ENCODE measurements at regions not wholly inside any gene's neighbourhood (a gene's known extent, or its start where the extent isn't known, plus 50 kb on each side); places are given as distances from the start of the nearest gene placed in this dataset.
"Not testable (repeated sequence)": the region's sequence is repeated elsewhere in the genome, so short reads cannot be mapped to it uniquely, and the experiment has no call there.

- Mint-ChIP-seq H3K27me3 (no peaks in the 10 kb centered on the region), H3K27ac (no peak overlapping the region), H3K36me3 (no peaks in the 10 kb centered on the region), H3K4me3 (no peak overlapping the region), H3K4me1 (no peaks in the 10 kb centered on the region), H3K9me3 (peaks cover 0 to 9% (median 4%) of the 10 kb centered on the region in 3 donors)
These were observed 129.2 kb downstream of the TBX18 start for GRCh38 chr6:84635081-84635761.

- no peaks in the 10 kb centered on the region for H3K4me1 Mint-ChIP-seq
- no peaks in the 10 kb centered on the region for H3K36me3 Mint-ChIP-seq
- H3K27me3 Mint-ChIP-seq = no peaks in the 10 kb centered on the region
- peaks cover 0 to 9% (median 4%) of the 10 kb centered on the region in 3 donors for H3K9me3 Mint-ChIP-seq
- no peak overlapping the region for H3K27ac Mint-ChIP-seq
- no peak overlapping the region for H3K4me3 Mint-ChIP-seq
These were observed 130.6 kb downstream of the TBX18 start for GRCh38 chr6:84633771-84634170.

DNA sequence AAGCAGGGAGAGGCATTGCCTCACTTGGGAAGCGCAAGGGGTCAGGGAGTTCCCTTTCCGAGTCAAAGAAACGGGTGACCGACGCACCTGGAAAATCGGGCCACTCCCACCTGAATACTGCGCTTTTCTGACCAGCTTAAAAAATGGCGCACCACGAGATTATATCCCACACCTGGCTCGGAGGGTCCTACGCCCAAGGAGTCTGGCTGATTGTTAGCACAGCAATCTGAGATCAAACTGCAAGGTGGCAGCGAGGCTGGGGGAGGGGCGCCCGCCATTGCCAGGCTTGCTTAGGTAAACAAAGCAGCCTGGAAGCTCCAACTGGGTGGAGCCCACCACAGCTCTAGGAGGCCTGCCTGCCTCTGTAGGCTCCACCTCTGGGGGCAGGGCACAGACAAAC is 137.9 kb downstream of the TBX18 start:
- H3K4me1 Mint-ChIP-seq, H3K27ac Mint-ChIP-seq, H3K27me3 Mint-ChIP-seq, H3K36me3 Mint-ChIP-seq, H3K9me3 Mint-ChIP-seq, H3K4me3 Mint-ChIP-seq: not testable (repeated sequence)

DNA sequence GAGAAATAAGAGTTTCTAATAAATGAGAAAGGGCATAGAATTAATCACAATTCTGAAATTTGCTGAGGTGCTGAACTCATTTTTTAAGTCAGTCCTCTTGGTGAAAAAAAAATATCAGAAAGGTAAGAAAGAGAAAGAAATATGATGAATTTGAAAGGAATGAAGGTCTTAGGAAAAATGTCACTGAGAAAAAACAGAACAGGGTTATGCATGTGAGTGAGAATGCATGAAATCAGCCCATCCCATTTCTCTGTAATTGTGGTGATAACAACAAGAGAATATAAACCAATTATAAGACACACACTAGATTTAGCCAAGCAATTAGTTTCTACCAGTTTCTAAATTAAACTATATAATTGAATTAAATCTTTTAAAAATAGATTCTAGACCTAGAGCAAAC is 138.9 kb downstream of the TBX18 start:
- Mint-ChIP-seq H3K4me3 (no peak overlapping the region), H3K4me1 (no peaks in the 10 kb centered on the region), H3K36me3 (no peaks in the 10 kb centered on the region), H3K27ac (no peak overlapping the region), H3K27me3 (no peaks in the 10 kb centered on the region), H3K9me3 (peaks cover 2 to 13% (median 3%) of the 10 kb centered on the region in 3 donors)

- H3K4me1 Mint-ChIP-seq = no peaks in the 10 kb centered on the region
- H3K36me3 Mint-ChIP-seq = no peaks in the 10 kb centered on the region
- H3K4me3 Mint-ChIP-seq = peak overlapping the region in 1 of 4 donors; percentile 4
- no peaks in the 10 kb centered on the region for H3K27me3 Mint-ChIP-seq
- peaks cover 2 to 13% (median 6%) of the 10 kb centered on the region in 3 donors for H3K9me3 Mint-ChIP-seq
- H3K27ac Mint-ChIP-seq = no peak overlapping the region
These were observed 140.3 kb downstream of the TBX18 start for GRCh38 chr6:84623956-84624680.

DNA sequence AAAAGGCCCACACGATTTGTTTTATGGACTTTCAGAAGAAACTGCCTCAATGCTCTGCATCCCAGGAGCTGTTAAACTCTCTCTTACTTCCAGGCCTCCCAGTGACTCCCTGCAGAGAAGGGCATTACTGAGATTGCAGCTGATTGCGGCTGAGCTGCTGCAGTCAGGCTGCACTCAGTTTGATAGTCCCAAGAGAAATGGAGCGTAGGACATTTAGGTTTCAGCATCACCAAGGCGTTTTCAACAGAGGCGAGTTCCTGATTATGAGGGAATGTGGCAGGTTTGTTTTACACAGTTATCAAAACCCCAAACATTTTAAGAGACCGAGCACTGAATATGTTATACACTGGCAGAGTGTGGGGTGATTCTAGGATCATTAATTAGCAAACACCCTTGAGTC is 145.6 kb downstream of the TBX18 start:
- peaks cover 2 to 17% (median 5%) of the 10 kb centered on the region in 3 donors for H3K9me3 Mint-ChIP-seq
- H3K36me3 Mint-ChIP-seq = no peaks in the 10 kb centered on the region
- no peaks in the 10 kb centered on the region for H3K27me3 Mint-ChIP-seq
- no peak overlapping the region for H3K4me3 Mint-ChIP-seq
- H3K4me1 Mint-ChIP-seq = no peaks in the 10 kb centered on the region
- H3K27ac Mint-ChIP-seq = no peak overlapping the region

DNA sequence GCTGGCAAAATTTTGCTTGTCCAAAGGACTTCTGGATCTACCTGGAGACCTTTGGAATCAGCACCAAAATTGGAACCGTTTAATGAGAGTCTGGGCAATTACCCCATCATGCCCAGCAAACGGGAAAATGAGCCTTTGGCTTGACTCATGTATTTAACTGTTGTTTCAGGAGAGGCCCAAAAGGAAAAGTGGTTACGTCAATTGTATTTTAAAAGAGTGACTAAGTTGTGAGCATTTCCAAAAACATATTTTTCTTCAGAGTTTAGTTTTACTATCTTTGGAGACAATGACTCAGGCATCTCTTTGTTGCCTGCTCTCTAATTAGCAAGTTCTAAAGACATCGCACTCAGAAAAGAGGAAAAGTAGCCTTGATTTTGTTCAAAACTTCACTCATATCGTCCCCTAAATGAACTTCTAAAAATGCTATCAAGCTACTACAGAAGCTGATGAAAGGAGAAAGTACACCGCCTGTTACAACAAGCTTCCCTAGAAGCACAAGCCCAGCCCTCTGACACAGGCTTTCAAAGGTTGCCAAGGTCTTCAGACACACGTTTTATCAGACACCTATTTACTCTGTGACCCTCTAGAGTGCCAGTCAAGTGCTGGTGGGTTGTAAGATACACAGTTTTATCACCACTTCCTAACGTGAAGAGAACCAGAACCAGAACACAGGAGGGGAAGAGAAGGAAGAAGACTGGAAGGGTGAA is 146.2 kb downstream of the TBX18 start:
- Mint-ChIP-seq H3K36me3 (no peaks in the 10 kb centered on the region), H3K9me3 (peaks cover 2 to 17% (median 5%) of the 10 kb centered on the region in 3 donors), H3K27ac (no peak overlapping the region), H3K4me3 (no peak overlapping the region), H3K4me1 (no peaks in the 10 kb centered on the region), H3K27me3 (no peaks in the 10 kb centered on the region)

DNA sequence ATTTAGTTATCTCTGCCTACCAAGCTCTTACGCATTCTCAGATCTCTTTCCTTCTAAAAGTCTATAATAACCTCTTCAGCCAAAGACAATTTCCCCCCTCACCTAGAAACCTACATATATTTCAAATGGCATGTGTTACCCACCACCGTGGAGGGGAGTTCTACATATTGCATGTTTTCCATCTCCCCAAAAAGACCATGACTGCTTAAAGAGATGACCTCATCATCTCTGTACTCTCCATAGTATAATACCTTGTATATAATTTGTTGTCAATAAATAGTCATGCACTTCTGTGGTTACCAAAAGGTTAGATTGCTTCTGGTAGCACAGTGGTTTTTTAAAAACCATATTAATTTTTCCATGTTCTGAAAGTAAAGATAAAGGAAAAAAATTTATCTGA is 148.4 kb downstream of the TBX18 start:
- Mint-ChIP-seq H3K36me3 (no peaks in the 10 kb centered on the region), H3K4me1 (no peaks in the 10 kb centered on the region), H3K4me3 (no peak overlapping the region), H3K27me3 (no peaks in the 10 kb centered on the region), H3K9me3 (peaks cover 0 to 5% (median 5%) of the 10 kb centered on the region in 3 donors), H3K27ac (no peak overlapping the region)

DNA sequence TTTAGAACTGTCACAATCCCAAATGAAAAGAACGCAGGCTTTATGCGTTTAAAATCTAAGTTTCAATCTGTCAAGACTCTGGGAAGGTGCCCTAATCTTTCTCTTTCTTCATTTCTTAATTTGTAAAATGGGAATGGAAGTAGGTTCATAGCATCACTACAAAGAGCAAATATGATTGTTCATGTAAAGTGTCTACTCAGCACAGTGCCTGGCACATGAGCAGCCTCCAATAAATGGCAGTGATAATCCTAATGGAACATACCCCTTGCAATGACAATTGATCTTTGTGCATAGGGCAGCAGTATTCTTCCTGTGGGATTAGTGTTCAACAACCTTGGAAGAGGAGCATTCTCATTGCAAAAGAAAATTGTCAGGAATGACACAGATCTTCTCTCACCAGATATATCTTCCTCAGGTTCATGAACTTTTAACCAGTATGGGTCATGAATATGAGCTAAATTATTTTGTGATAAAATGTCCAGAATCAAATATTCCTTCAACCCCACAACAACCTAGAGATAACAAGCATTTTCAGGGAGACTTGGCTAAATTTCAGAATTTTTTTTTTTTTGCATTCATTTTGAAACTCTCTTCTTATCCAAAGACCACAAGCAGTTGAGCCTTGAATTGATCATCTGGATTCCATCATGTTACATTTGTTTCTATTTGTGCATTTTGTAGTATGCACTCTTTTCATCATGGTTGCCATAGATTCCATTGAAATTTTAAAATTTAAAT is 149.1 kb downstream of the TBX18 start:
- H3K9me3 Mint-ChIP-seq = peaks cover 0 to 3% (median 2%) of the 10 kb centered on the region in 3 donors
- no peaks in the 10 kb centered on the region for H3K36me3 Mint-ChIP-seq
- no peaks in the 10 kb centered on the region for H3K27me3 Mint-ChIP-seq
- no peaks in the 10 kb centered on the region for H3K4me1 Mint-ChIP-seq
- no peak overlapping the region for H3K4me3 Mint-ChIP-seq
- H3K27ac Mint-ChIP-seq = no peak overlapping the region

DNA sequence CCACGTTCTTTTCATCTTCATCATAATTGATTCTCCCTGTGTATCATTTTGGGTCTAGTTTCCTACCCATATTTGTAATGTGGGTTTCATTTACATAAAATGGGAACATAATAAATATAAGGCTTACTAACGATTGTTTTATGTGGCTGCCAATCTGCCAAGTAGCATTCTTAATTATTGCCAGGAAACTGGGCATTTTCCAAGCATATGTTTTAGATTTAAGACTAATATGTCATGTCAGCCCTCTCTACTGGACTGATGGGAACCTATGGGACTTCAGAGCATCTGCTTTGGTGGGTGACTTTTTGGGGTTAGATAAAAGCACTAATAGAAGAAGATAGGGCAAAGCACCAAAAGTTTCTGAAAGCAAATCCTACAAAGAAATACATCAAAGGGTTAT is 157.5 kb downstream of the TBX18 start:
- no peak overlapping the region for H3K4me3 Mint-ChIP-seq
- no peaks in the 10 kb centered on the region for H3K9me3 Mint-ChIP-seq

GRCh38 chr6:84605298-84605697 is 159.1 kb downstream of the TBX18 start:
- Mint-ChIP-seq H3K4me3 (no peak overlapping the region), H3K27me3 (no peaks in the 10 kb centered on the region), H3K4me1 (no peaks in the 10 kb centered on the region), H3K9me3 (peaks cover 0 to 7% (median 3%) of the 10 kb centered on the region in 3 donors), H3K36me3 (no peaks in the 10 kb centered on the region), H3K27ac (no peak overlapping the region)

More for the DNA sequence above, 157.5 kb downstream of the TBX18 start:
- Mint-ChIP-seq H3K27me3 (no peaks in the 10 kb centered on the region), H3K36me3 (no peaks in the 10 kb centered on the region), H3K4me1 (no peaks in the 10 kb centered on the region), H3K27ac (no peak overlapping the region)

- no peak overlapping the region for H3K4me3 Mint-ChIP-seq
- H3K4me1 Mint-ChIP-seq = no peaks in the 10 kb centered on the region
- no peaks in the 10 kb centered on the region for H3K27me3 Mint-ChIP-seq
- peaks cover 0 to 7% (median 3%) of the 10 kb centered on the region in 3 donors for H3K9me3 Mint-ChIP-seq
- no peak overlapping the region for H3K27ac Mint-ChIP-seq
- H3K36me3 Mint-ChIP-seq = no peaks in the 10 kb centered on the region
These were observed 163.0 kb downstream of the TBX18 start for GRCh38 chr6:84601366-84601765.

GRCh38 chr6:84599991-84600390 is 164.4 kb downstream of the TBX18 start:
- Mint-ChIP-seq H3K27me3 (no peaks in the 10 kb centered on the region), H3K36me3 (no peaks in the 10 kb centered on the region), H3K4me1 (no peaks in the 10 kb centered on the region), H3K27ac (no peak overlapping the region), H3K9me3 (peaks cover 0 to 7% (median 3%) of the 10 kb centered on the region in 3 donors), H3K4me3 (no peak overlapping the region)

- Mint-ChIP-seq H3K27me3 (no peaks in the 10 kb centered on the region), H3K27ac (no peak overlapping the region), H3K9me3 (peaks cover 0 to 11% (median 8%) of the 10 kb centered on the region in 3 donors), H3K4me3 (no peak overlapping the region), H3K36me3 (no peaks in the 10 kb centered on the region), H3K4me1 (no peaks in the 10 kb centered on the region)
These were observed 167.0 kb downstream of the TBX18 start for GRCh38 chr6:84597238-84597875.

Data from IgD-negative memory B cell (primary cell).